Endothelial cell of umbilical vein (primary cell): ENCODE measurements at regions not wholly inside any gene's neighbourhood (a gene's known extent, or its start where the extent isn't known, plus 50 kb on each side); places are given as distances from the start of the nearest gene placed in this dataset.

Experiments used
- BruUV-seq: library from RNA; stranded (reverse); fragments of 400-500 nt; replicated peaks from 2 replicates; lab custom pipeline; 2021; lab: Mats Ljungman, UMichigan
- CTCF ChIA-PET: fragments of 300-600, 350-600 bp; sonication (Branson Sonifier 250); formaldehyde crosslinking; loops from one replicate; lab custom pipeline; 2021; ENCODE audit warnings: antibody characterized with exemption, inconsistent platforms; lab: Charles Lee
- POLR2A ChIA-PET: fragments of 300-600, 350-600 bp; sonication (Branson Sonifier 250); formaldehyde crosslinking; loops from one replicate; lab custom pipeline; 2021; ENCODE audit warnings: antibody characterized with exemption, inconsistent platforms; lab: Charles Lee
- DNase-seq: peaks from one replicate; pipeline ENCODE4 v3.0.0-alpha.2; 2011; ENCODE audit warnings: low read depth, low spot score
- FAIRE-seq: peaks from 2 replicates; lab custom pipeline; 2011; peaks lifted over from hg19 to GRCh38; lab: Jason Lieb, UNC
- H2AFZ ChIP-seq: 2 replicates; pipeline ENCODE4 v1.6.0; 2012; ENCODE audit warnings: low read depth, low read length, control low read depth, inconsistent platforms
- H3K27ac ChIP-seq: 2 replicates; pipeline ENCODE4 v1.5.1; 2011; ENCODE audit warnings: low read depth, mild to moderate bottlenecking, control low read depth, low read length, moderate library complexity; ENCODE audit not compliant: insufficient read depth
- H3K27me3 ChIP-seq, 2 experiments: 2 replicates each; pipeline versions ENCODE4 v1.6.0 to v1.6.1; 2011; ENCODE audit warnings: low read length in 2 of 2, mixed read lengths in 1 of 2; ENCODE audit not compliant: control insufficient read depth in 2 of 2, insufficient read depth in 2 of 2
- H3K36me3 ChIP-seq, 2 experiments: 2 replicates in 1 of 2; 3 replicates in 1 of 2; pipeline ENCODE4 v1.5.1; 2011; ENCODE audit warnings: low read length in 2 of 2, mild to moderate bottlenecking in 1 of 2, moderate library complexity in 1 of 2; ENCODE audit not compliant: control insufficient read depth in 2 of 2, insufficient read depth in 2 of 2; ENCODE audit errors: extremely low read depth in 1 of 2
- H3K4me1 ChIP-seq: 3 replicates; pipeline ENCODE4 v1.5.1; 2011; ENCODE audit warnings: mild to moderate bottlenecking, low read length; ENCODE audit not compliant: control insufficient read depth, insufficient read depth; ENCODE audit errors: extremely low read depth
- H3K4me2 ChIP-seq: 2 replicates; pipeline ENCODE4 v1.6.1; 2011; ENCODE audit warnings: low read length, control low read depth, mixed read lengths; ENCODE audit not compliant: insufficient read depth
- H3K4me3 ChIP-seq, 3 experiments: fragments of 200-600 bp in 1 of 3; sonication (generic), shearing (Covaris generic) in 1 of 3; replicated peaks in 1 of 3; 2 replicates each; pipeline ENCODE4 v1.5.1; 2011 to 2016; ENCODE audit warnings: control low read depth in 3 of 3, low read length in 3 of 3, mild to moderate bottlenecking in 2 of 3, inconsistent platforms in 1 of 3, low read depth in 1 of 3, moderate library complexity in 1 of 3; ENCODE audit not compliant: insufficient read depth in 1 of 3
- H3K79me2 ChIP-seq: 2 replicates; pipeline ENCODE4 v1.6.0; 2012; ENCODE audit warnings: low read length, inconsistent platforms; ENCODE audit not compliant: control insufficient read depth, insufficient read depth
- H3K9ac ChIP-seq: replicated peaks from 2 replicates; pipeline ENCODE3; 2011; ENCODE audit warnings: low read length, control low read depth; ENCODE audit not compliant: insufficient read depth; ENCODE audit errors: extremely low read depth
- H3K9me1 ChIP-seq: replicated peaks from 3 replicates; pipeline ENCODE4 v1.6.0; 2011; ENCODE audit warnings: mild to moderate bottlenecking, low read length; ENCODE audit not compliant: control insufficient read depth, insufficient read depth; ENCODE audit errors: extremely low read depth
- H3K9me3 ChIP-seq: replicated peaks from 2 replicates; pipeline ENCODE4 v1.5.1; 2012; ENCODE audit warnings: low read length, inconsistent platforms; ENCODE audit not compliant: control insufficient read depth, insufficient read depth
- H4K20me1 ChIP-seq: replicated peaks from 2 replicates; pipeline ENCODE3; 2011; ENCODE audit warnings: mild to moderate bottlenecking, low read length; ENCODE audit not compliant: control insufficient read depth, insufficient read depth; ENCODE audit errors: extremely low read depth
- CTCF ChIP-seq, 2 donors: IDR thresholded peaks; 1 replicate in 1 of 2; 2 replicates in 1 of 2; pipeline ENCODE4 v1.5.1; 2011; ENCODE audit warnings: low read length in 2 of 2, mild to moderate bottlenecking in 2 of 2, moderate library complexity in 2 of 2, control low read depth in 1 of 2, inconsistent platforms in 1 of 2, low read depth in 1 of 2; ENCODE audit not compliant: insufficient read depth in 1 of 2; ENCODE audit errors: extremely low read depth in 1 of 2
- FOS ChIP-seq: IDR thresholded peaks from 2 replicates; pipeline ENCODE4 v1.6.1; 2011; ENCODE audit warnings: mild to moderate bottlenecking, low read length, moderate library complexity, borderline replicate concordance; ENCODE audit not compliant: insufficient read depth
- JUN ChIP-seq: IDR thresholded peaks from 2 replicates; pipeline ENCODE4 v1.6.1; 2011; ENCODE audit warnings: borderline replicate concordance, low read depth; ENCODE audit not compliant: insufficient read length, insufficient read depth
- MAX ChIP-seq: IDR thresholded peaks from 2 replicates; pipeline ENCODE4 v1.6.1; 2011; ENCODE audit not compliant: insufficient read depth, insufficient read length
- MYC ChIP-seq: IDR thresholded peaks from one replicate; pipeline ENCODE4 v1.6.1; 2011; ENCODE audit warnings: mild to moderate bottlenecking, low read depth, low read length
- POLR2A ChIP-seq: IDR thresholded peaks from 2 replicates; pipeline ENCODE4 v1.6.1; 2012; ENCODE audit warnings: low read depth, mild to moderate bottlenecking, control low read depth, low read length
- POLR2AphosphoS5 ChIP-seq: IDR thresholded peaks from 2 replicates; pipeline ENCODE4 v1.6.1; 2012; ENCODE audit warnings: low read depth, mild to moderate bottlenecking, control low read depth, low read length, moderate library complexity; ENCODE audit not compliant: insufficient read depth
- dilution Hi-C: fragments of 300-500 bp; cut with MboI; formaldehyde crosslinking; loops from one replicate; pipeline ENCODE4 v1.15.0; 2019; ENCODE audit warnings: low sequenced_read_pairs; ENCODE audit not compliant: extremely low pct_ligation_motif_present
- intact Hi-C: fragments of 100-400 bp; cut with micrococcal nuclease; formaldehyde crosslinking; loops from one replicate; pipeline ENCODE4 v1.10.0; 2022

- Histone ChIP-seq H3K4me2 (no peak overlapping the region), H3K27me3 (no peaks in the 10 kb centered on the region), H2AFZ (no peak overlapping the region), H3K36me3 (no peaks in the 10 kb centered on the region), H3K4me1 (peaks cover 19% of the 10 kb centered on the region), H3K9ac (no peak overlapping the region), H3K4me3 (no peak overlapping the region), H3K9me1 (no peaks in the 10 kb centered on the region), H3K79me2 (no peaks in the 10 kb centered on the region), H4K20me1 (no peaks in the 10 kb centered on the region), H3K27ac (no peak overlapping the region), H3K9me3 (no peaks in the 10 kb centered on the region)
- ChIA-PET POLR2A (no interaction called here), CTCF (interaction anchor here (1.2 to 2.0 kb wide), 2 partner anchors 9 to 310 kb away, joined by 4 to 5 read pairs; no protein-coding TSS in a partner anchor)
- FAIRE-seq (no peak), DNase-seq (no peak)
- TF ChIP-seq POLR2A, result no peak
- no peak for TF ChIP-seq POLR2AphosphoS5
- TF ChIP-seq CTCF (IDR thresholded peaks at IDR 0.05; ENCODE audit: extremely low read depth in 1 of 2, insufficient read depth in 1 of 2, low read depth in 1 of 2, low read length in 2 of 2), result no peak
- no peak for TF ChIP-seq MAX
- no peak for TF ChIP-seq MYC
- no peak for TF ChIP-seq JUN
- TF ChIP-seq FOS, result no peak
- intact Hi-C loops (loop anchor here (5.0 kb wide), 1 partner anchor 621 kb away; no protein-coding TSS in a partner anchor), dilution Hi-C loops (no loop called here)
- no TSS peak for BruUV-seq
These were observed 314.7 kb upstream of the RGMB start for GRCh38 chr5:98458726-98459125.
